Heart left ventricle (tissue), 13 donors: ENCODE measurements at regions not wholly inside any gene's neighbourhood (a gene's known extent, or its start where the extent isn't known, plus 50 kb on each side); places are given as distances from the start of the nearest gene placed in this dataset.

Source experiments
- POLR2A ChIP-seq, 2 donors: fragments of 450-650 bp; IDR thresholded peaks; one replicate each; pipeline ENCODE4 v1.6.1; 2017; ENCODE audit warnings: antibody characterized with exemption in 2 of 2, mild to moderate bottlenecking in 2 of 2, moderate library complexity in 2 of 2
- TF ChIP-seq, protein P1 (sequence below), 12 donors: fragments of 200-600 bp; sonication (generic) in 4 of 12; IDR thresholded peaks; one replicate each; pipeline versions ENCODE4 v1.5.0 to v1.8.0; 2018 to 2022; ENCODE audit warnings: antibody characterized with exemption in 12 of 12, mild to moderate bottlenecking in 5 of 12
- donor health status: ischemic (EF 13 %, LVEDD 7.1; RV severe dilation, severe dysfunction).
- donor health status: DM: no; HTN: yes; CAD: no.
- donor health status: DM: no; HTN: no; CAD: no.
- donor health status: ischemic (EF 25% LVEDD 6.9; RV normal size, moderate dysfunction).
- donor health status: ischemic (EF 25% LVEDD 5.7; RV mildly dilated, moderate dysfunction).
- donor health status: ischemic (EF 35%, LVEDD 5.7; RV mildly dilated, moderate dysfunction).
- donor health status: nonischemic (EF 11% LVEDD 7.7; RV severe dilation, severe dysfunction).
- donor health status: DM: yes; HTN: yes; CAD: no.
- donor health status: PGD.
- donor health status: ischemic (EF 29% LVEDD 5.4; RV normal size, mild dysfunction).
- donor health status: nonischemic (EF 23%, LVEDD 6.1; RV moderate dilation, normal function).

- TF ChIP-seq POLR2A (IDR thresholded peaks at IDR 0.05), result no peak
- TF ChIP-seq, protein P1, sequence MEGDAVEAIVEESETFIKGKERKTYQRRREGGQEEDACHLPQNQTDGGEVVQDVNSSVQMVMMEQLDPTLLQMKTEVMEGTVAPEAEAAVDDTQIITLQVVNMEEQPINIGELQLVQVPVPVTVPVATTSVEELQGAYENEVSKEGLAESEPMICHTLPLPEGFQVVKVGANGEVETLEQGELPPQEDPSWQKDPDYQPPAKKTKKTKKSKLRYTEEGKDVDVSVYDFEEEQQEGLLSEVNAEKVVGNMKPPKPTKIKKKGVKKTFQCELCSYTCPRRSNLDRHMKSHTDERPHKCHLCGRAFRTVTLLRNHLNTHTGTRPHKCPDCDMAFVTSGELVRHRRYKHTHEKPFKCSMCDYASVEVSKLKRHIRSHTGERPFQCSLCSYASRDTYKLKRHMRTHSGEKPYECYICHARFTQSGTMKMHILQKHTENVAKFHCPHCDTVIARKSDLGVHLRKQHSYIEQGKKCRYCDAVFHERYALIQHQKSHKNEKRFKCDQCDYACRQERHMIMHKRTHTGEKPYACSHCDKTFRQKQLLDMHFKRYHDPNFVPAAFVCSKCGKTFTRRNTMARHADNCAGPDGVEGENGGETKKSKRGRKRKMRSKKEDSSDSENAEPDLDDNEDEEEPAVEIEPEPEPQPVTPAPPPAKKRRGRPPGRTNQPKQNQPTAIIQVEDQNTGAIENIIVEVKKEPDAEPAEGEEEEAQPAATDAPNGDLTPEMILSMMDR (IDR thresholded peaks at IDR 0.05), result no peak
Observed at GRCh38 chr12:123078531-123079155, 72.2 kb downstream of the PITPNM2 start.
